ENCODE measurements at regions not wholly inside any gene's neighbourhood (a gene's known extent, or its start where the extent isn't known, plus 50 kb on each side); places are given as distances from the start of the nearest gene placed in this dataset.

DNA sequence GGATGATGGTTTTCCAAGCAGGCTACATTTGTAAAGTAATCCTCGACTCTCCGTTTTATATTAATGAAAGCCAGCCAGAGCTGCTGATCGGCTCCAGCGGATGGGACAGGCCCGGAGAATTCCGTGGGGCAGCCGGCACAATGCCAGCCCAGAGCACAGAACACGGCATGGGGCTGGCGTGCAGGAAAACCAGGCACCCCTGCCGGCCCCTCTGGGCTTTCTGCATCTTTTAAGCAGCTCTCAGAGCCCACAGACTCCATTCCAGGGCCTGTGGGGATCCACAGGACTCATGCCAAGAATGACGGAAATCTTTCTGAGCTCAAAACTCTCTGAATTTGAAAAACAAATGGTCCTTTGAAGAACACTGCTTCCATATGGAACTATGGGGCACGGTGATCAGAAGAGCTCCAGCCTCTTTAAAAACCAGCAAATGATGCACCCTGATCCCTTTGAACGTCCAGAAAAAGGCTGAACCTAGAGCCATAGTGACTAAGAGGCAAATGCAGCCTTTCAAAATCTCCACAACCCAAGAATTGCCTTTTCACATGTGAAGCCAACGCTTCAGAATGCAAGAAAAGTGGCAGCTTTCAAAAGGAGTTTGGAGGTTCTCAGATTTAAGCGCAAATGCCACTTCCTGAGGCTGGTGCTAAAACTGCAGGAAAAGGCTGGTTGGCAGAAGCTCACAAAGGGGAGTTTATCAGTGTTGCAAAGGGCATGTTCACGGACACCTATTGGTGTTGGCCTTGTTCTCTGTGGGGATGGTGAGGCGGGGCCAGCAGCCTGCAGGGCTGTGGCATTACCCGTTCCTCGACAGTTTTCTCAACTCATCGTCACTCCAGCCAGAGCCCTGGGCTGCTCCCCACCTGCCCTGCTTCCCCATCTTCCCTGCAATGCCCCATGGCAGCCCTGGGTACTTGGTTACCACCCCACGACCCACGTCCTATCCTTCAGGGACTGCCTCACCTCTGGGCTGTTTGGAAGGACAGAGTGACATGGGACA is 212.5 kb downstream of the CTTN start:
- TF ChIP-seq MAX (IDR thresholded peaks at IDR 0.05) (no peak), FOXM1 (IDR thresholded peaks at IDR 0.05; ENCODE audit: borderline replicate concordance, low read depth) (no peak), EGR1 (IDR thresholded peaks at IDR 0.05) (no peak), TEAD4 (IDR thresholded peaks at IDR 0.05) (no peak), EP300 (IDR thresholded peaks at IDR 0.05; ENCODE audit: borderline replicate concordance) (no peak), TCF12 (IDR thresholded peaks at IDR 0.05; ENCODE audit: low read depth) (no peak), ZBTB7A (IDR thresholded peaks at IDR 0.05; ENCODE audit: low read depth) (no peak), RAD21 (IDR thresholded peaks at IDR 0.05; ENCODE audit: low read depth) (no peak), TAF1 (IDR thresholded peaks at IDR 0.05; ENCODE audit: low read depth) (no peak), YY1 (IDR thresholded peaks at IDR 0.05; ENCODE audit: low read depth) (no peak), CREB1 (IDR thresholded peaks at IDR 0.05; ENCODE audit: low read depth) (no peak), CEBPB (IDR thresholded peaks at IDR 0.05) (no peak), NFIC (IDR thresholded peaks at IDR 0.05) (no peak)
- TF ChIP-seq, protein P1, sequence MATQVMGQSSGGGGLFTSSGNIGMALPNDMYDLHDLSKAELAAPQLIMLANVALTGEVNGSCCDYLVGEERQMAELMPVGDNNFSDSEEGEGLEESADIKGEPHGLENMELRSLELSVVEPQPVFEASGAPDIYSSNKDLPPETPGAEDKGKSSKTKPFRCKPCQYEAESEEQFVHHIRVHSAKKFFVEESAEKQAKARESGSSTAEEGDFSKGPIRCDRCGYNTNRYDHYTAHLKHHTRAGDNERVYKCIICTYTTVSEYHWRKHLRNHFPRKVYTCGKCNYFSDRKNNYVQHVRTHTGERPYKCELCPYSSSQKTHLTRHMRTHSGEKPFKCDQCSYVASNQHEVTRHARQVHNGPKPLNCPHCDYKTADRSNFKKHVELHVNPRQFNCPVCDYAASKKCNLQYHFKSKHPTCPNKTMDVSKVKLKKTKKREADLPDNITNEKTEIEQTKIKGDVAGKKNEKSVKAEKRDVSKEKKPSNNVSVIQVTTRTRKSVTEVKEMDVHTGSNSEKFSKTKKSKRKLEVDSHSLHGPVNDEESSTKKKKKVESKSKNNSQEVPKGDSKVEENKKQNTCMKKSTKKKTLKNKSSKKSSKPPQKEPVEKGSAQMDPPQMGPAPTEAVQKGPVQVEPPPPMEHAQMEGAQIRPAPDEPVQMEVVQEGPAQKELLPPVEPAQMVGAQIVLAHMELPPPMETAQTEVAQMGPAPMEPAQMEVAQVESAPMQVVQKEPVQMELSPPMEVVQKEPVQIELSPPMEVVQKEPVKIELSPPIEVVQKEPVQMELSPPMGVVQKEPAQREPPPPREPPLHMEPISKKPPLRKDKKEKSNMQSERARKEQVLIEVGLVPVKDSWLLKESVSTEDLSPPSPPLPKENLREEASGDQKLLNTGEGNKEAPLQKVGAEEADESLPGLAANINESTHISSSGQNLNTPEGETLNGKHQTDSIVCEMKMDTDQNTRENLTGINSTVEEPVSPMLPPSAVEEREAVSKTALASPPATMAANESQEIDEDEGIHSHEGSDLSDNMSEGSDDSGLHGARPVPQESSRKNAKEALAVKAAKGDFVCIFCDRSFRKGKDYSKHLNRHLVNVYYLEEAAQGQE (IDR thresholded peaks at IDR 0.05; ENCODE audit: low read depth), result no peak
